GM19240 (cell line): ENCODE measurements at regions not wholly inside any gene's neighbourhood (a gene's known extent, or its start where the extent isn't known, plus 50 kb on each side); places are given as distances from the start of the nearest gene placed in this dataset.
A peak's percentile ranks its signal among the peaks of the same experiment; 100 is the strongest.
"Not testable (repeated sequence)": the region's sequence is repeated elsewhere in the genome, so short reads cannot be mapped to it uniquely, and the experiment has no call there.

Source experiments
- DNase-seq: peaks from one replicate; pipeline ENCODE4 v3.0.0; 2011; ENCODE audit warnings: low spot score; ENCODE audit not compliant: insufficient read length

GRCh38 chr12:125305231-125305630 is 240.0 kb downstream of the AACS start:
- DNase-seq, result no peak

GRCh38 chr12:125310461-125310860 is 245.2 kb downstream of the AACS start:
- DNase-seq, result no peak

- no peak for DNase-seq
Observed at GRCh38 chr12:125311050-125311449, 245.8 kb downstream of the AACS start.

GRCh38 chr12:125312471-125312870 is 247.2 kb downstream of the AACS start:
- no peak for DNase-seq

GRCh38 chr12:125314051-125314755 is 249.0 kb downstream of the AACS start:
- DNase-seq, result no peak

GRCh38 chr12:125315771-125316170 is 250.5 kb downstream of the AACS start:
- no peak for DNase-seq

GRCh38 chr12:125320177-125320576 is 254.9 kb downstream of the AACS start:
- no peak for DNase-seq

GRCh38 chr12:125324861-125325490 is 259.7 kb downstream of the AACS start:
- no peak for DNase-seq

GRCh38 chr12:125329239-125330102 is 264.2 kb downstream of the AACS start:
- DNase-seq, result no peak

GRCh38 chr12:125330645-125331341 is 265.6 kb downstream of the AACS start:
- DNase-seq, result peak; percentile 66

- DNase-seq, result no peak
Observed at GRCh38 chr12:125331342-125332052, 266.3 kb downstream of the AACS start.

GRCh38 chr12:125332900-125333299 is 267.7 kb downstream of the AACS start:
- no peak for DNase-seq

GRCh38 chr12:125336246-125336645 is 271.0 kb downstream of the AACS start:
- DNase-seq, result no peak

- DNase-seq, result no peak
Observed at GRCh38 chr12:125340791-125341190, 275.6 kb downstream of the AACS start.

GRCh38 chr12:125341422-125341821 is 276.2 kb downstream of the AACS start:
- DNase-seq, result no peak

- DNase-seq, result no peak
Observed at GRCh38 chr12:125343649-125344048, 278.4 kb downstream of the AACS start.

- DNase-seq, result no peak
Observed at GRCh38 chr12:125346362-125346761, 281.1 kb downstream of the AACS start.

GRCh38 chr12:125351788-125352187 is 286.6 kb downstream of the AACS start:
- no peak for DNase-seq

- not testable (repeated sequence) for DNase-seq
Observed at GRCh38 chr12:125353002-125353401, 287.8 kb downstream of the AACS start.

- DNase-seq, result no peak
Observed at GRCh38 chr12:125353871-125354270, 288.6 kb downstream of the AACS start.

GRCh38 chr12:125355614-125356013 is 290.4 kb downstream of the AACS start:
- no peak for DNase-seq
